Stimulated activated CD4-positive, alpha-beta T cell treated with anti-CD3 and anti-CD28 coated beads, Interleukin-4, amount 100 ng/mL, for 1 hour (primary cell): ENCODE measurements at regions not wholly inside any gene's neighbourhood (a gene's known extent, or its start where the extent isn't known, plus 50 kb on each side); places are given as distances from the start of the nearest gene placed in this dataset.
"Not testable (repeated sequence)": the region's sequence is repeated elsewhere in the genome, so short reads cannot be mapped to it uniquely, and the experiment has no call there.

Experiments used
- DNase-seq: peaks from one replicate; pipeline ENCODE4 v3.0.0-alpha.2; 2020

DNA sequence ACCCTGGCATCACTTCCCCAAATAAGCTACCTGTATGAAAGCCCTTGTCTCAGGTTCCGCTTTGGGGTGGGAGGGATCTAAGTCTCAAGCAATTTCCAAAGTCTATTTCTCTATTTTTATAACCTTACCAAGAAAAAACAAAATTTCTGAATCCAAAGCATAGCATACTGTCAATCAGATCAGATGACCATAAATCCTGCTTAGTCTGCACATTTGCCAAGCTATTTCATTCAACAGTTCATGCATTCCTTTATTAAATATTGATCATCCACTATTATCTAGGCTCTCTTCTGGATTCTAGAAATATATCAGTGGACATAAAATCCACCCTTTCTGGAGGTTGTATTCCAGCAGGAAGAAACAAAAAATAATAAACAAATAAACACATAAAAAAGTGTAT lies 263.5 kb upstream of the USP15 start:
- DNase-seq = no peak

DNA sequence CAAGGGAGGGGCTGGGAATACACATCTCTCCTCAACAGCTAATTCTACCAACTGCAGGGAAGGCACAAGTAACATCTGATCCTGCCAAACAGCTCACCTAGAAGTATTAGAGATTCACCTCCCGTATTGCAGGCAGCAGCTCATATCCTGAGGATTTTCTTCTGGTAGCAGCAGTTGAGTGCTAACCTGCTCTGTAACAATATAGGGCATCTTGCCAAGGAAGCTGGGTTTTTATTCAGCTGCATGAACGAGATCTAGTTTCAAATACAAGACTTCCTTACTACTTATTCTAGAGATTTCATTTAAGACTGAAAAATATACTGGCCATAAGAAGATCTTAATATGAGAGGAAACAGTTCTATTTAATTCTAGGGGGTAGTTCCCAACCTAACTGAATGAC lies 261.4 kb upstream of the USP15 start:
- no peak for DNase-seq

DNA sequence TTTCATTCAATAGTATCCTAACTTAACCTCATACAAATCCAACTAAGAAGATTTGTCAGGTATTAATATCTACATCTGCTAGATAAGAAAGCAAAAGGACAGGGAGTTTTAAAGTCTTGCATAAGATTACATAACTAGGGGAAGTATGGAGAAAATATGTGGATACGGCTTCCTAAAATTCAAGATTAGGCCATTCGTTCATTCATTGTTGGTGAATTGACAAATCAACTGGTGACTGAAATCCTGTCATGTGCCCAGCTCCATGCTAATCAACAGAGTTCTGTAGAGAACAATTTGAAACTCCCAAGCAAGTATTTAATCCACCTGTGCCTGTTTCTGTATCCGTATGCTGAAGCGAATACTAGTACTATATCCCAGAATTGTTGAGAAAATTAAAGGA lies 260.9 kb upstream of the USP15 start:
- DNase-seq = no peak

DNA sequence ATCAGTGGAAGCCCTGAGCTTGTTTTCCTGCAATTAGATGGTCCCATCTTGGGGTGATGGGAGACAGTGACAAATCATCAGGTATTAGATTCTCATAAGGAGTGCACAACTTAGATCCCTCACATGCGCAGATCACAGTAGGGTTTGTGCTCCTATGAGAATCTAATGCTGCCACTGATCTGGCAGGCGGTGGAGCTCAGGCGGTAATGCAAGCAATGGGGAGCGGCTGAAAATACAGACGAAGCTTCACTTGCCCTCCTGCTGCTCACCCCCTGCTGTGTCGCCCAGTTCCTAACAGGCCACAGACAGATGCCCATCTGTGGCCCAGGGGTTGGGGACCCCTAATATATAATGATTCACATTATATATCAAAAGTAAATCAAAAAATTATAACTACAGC lies 258.8 kb upstream of the USP15 start:
- DNase-seq = no peak

DNA sequence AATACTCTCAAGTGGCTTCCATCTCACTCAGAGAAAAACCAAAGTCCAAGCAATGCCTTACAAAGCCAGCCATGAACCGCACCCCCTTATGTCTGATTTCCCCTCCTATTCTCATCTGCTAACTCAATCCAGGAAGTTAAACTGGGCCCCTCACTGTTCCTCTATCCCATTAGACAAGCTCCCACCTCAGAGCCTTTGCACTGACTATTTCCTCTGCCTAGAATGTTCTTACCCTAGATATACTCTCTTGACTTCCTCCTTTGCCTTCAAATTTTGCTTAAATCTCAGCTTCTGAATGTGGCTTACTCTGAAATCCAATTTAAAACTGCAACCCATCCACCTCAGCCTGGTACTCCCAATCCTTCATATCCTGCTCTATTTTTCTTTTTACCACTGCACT lies 257.0 kb upstream of the USP15 start:
- DNase-seq = no peak

DNA sequence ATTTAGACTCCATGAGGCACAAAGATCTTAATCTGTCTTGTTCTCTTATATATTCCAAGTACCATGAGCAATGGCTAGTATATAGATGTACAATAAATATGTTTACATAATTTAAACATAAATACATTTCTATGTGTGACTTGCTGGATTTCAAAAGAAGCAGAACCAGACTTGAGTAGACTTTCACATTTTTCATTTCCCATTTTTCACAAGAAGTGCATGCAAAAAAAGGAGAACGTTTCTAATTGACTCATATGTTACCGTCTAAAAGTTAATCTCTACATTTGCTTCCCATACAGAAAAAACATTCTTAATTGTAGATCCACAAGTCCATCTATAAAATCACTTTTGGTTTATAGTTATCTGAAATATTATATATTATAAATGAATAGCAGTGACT lies 256.5 kb upstream of the USP15 start:
- no peak for DNase-seq

DNA sequence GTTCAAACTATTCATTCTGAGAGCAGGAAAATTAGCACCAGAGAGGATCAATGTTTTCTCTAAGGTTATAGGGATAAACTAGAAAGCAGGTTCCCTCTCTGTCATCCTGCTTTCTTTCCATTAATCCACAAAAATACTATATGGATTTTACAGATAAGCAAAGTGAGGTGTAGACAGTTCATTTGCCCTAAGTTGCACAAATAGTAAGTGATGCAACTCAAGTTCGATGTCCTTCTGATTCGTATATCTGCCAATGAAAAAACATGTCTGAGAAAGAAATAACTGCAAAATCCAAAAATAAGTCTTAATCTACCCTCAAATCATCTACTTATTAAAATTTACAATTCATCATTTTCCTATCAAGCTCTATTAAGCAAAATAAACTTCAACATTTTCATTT lies 254.6 kb upstream of the USP15 start:
- no peak for DNase-seq

DNA sequence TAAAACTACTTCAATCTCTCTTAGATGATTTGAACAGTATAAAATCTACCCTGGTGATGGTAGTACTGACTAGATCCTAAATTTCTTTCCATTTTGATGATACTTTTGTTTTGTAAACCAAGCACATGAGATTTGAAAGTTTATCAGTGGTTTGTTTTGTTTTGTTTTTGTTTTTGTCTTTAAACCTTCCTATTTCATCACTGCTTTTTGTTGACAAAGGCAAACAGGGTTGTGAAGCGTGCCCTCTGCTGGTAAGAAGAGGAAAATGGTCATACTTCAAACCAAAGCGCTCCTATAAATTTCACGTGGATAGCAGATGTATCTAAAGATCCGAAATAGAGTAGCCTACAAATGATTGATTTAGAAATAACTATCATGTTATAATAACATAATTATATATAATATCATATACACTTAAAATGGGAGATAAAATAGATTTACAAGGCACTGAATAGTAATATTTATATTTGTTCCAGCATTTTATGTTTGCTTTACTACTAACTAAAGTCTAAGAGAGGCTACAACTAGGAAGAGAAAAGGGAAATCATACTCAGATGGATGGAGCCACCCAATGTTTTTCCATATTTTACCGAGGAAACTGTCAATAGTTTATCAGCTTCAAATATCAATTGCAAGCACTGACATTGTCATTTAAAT lies 254.0 kb upstream of the USP15 start:
- no peak for DNase-seq

DNA sequence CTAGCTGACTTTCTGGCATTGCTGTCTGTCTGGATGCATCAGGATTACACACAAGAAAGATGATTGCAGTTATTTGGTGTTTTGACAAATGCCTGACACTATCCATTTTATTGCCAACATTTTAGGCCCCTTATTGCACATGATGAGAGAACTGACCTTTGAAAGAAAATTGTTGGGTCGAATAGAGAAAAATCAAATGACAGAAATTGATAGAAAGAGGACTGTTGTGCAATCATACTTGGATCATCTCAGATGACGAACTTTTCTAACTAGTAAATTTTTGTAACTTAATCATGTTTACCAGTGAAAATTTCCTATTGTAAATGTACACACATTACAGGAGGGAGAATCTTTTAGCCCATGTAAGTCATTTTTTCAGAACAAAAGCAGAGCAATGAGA lies 251.5 kb upstream of the USP15 start:
- no peak for DNase-seq

DNA sequence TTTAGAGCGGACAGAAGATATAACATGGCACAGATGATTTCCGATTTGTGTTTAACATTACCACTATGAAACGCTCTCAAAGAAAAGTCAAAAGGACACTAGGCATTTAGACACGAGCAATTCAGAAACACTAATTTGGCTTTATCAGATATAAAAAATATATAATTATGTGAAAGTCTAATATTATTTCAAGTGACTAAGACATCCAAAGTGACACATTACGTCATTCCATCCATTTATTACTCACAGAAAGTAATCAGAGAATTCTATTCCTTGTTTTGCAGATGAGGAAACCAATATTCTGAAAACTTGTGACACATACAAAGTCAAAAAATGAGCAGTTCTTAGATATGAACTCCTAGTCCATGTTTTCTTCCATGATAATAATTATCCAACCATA lies 250.8 kb upstream of the USP15 start:
- no peak for DNase-seq

DNA sequence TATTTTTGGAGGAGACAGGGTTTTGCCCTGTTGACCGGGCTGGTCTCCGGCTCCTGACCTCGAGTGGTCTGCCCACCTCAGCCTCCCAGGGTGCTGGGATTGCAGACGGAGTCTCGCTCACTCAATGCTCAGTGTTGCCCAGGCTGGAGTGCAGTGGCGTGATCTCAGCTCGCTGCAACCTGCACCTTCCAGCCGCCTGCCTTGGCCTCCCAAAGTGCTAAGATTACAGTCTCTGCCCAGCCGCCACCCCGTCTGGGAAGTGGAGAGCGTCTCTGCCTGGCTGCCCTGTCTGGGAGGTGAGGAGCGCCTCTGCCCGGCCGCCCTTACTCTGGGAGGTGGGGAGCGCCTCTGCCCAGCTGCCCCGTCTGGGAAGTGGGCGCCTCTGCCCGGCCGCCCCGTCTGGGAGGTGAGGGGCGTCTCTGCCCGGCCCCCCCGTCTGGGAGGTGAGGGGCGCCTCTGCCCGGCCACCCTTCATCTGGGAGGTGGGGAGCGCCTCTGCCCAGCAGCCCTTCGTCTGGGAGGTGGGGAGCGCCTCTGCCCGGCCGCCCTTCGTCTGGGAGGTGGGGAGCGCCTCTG lies 249.8 kb upstream of the USP15 start:
- DNase-seq = not testable (repeated sequence)

DNA sequence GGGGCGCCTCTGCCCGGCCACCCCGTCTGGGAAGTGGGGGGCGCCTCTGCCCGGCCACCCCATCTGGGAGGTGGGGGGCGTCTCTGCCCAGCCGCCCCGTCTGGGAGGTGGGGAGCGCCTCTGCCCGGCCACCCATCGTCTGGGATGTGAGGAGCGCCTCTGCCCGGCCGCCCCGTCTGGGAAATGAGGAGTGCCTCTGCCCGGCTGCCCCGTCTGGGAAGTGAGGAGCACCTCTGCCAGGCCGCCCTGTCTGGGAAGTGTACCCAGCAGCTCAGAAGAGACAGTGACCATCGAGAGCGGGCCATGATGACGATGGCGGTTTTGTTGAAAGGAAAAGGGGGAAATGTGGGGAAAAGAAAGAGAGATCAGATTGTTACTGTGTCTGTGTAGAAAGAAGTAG lies 249.2 kb upstream of the USP15 start:
- not testable (repeated sequence) for DNase-seq

DNA sequence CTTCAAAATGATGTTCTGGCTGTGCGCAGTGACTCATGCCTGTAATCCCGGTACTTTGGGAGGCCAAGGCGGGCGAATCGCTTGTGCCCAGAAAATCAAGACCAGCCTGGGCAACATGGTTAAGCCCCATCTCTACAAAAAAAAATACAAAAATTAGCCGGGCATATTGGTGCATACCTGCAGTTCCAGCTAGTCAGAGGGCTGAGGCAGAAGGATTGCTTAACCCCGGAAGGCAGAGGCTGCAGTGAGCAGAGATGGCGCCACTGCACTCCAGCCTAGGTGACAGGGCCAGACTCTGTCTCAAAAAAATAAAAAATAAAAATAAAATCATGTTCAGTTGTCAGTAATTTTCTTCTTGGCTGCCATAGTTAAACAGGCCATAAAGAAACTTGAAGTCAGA lies 245.9 kb upstream of the USP15 start:
- no peak for DNase-seq

DNA sequence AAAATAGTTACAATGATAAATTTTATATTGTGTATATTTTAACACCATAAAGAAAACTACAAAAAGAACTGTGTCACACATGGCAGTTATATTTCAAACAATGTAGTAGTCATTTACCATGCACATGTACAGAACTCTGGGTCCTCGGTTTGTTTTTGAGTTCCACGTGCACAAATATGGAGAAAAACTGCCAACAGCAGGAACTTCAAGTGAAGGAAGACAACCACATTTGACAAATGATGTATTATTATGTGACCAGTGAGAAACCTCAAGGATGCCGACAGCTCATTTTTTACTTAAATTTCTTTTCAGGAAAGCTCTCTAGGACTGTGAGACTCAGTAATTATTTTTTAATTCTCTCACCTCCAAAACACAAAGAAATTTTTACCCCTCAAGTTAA lies 244.2 kb upstream of the USP15 start:
- DNase-seq = no peak

DNA sequence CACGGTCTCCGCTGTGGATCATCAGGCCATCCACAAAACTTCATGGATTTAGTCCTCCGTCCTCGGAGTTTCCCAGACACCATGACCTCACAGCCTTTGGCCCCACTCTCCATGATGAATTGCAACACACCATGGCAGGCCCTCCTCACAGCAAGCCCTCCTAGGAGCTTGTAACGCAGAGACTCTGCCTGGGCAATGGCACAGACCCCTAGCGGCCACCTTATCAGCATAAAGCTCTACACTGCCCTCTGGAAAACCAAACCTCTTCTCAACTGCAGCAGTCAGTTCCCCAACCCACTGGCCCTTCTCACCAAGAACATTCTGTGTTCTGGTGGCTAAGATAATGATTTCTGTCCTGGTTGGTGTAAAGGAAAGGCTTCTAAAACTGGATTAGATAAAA lies 238.4 kb upstream of the USP15 start:
- DNase-seq = no peak

DNA sequence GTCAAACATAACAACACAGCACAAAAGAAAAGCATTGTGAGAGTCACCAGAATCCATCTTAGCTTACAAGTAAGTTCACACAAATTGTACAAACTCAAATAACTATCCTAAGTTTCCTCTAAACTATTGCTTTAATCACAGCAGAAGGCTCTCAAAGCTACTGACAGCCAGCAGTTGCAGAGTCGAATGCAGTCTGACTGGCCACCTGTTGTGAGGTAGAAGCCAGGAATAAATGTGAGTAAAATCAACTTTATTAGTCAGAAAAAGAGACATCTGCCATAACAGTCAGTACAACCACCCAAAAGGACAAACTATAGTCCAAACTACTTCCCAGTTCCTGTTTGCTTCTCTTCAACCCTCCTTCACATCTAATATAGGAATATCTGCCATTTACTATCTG lies 231.7 kb upstream of the USP15 start:
- DNase-seq = no peak

DNA sequence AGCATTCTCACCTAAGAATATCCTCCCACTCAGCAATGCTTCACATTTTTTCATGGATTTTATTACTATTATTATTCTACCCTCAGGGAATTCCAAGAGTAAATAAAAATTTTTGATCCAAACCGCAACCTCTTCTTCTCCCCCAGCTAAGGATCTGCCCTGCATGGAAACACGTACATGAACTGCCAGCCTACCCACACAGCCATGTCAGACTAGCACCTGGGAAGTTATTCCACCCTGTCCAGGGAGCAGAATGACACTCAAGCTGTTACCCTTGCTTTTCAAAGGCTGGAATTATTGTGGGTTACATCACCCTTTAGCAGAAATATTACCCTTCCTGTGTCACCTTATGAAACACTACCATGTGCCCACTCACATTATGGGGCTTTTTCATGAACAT lies 227.3 kb upstream of the USP15 start:
- DNase-seq = no peak

DNA sequence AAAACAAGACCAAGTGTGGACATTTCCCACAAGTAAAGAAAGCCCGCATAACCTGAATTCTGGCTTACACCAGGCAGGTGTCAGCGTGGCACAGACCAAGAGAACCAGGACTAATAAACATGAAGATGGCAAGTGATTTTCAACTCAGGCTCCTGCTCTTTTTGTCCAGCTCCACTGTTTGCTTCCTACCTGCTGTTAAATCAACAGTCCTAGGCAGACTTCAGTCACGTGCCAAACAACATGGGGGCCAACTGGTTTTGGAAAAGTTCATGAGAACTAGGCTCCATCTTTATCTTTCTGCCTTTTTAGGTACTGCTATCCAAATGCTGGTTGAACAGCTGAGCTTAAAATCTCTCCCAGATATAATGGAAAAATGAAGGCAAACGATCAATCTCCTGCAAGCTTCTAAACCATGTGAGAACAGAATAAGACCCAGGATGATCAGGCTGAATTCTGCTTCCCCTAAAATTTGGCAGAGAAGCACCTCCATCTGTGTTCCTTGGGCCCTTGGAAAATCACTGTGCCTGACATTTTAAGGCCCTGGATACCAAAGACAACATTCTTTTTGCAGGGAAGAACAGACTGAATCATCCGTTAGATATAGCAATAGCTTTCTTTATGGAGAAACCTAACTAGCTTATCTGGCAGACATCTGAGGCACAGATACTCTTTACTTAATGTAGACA lies 215.6 kb upstream of the USP15 start:
- no peak for DNase-seq

DNA sequence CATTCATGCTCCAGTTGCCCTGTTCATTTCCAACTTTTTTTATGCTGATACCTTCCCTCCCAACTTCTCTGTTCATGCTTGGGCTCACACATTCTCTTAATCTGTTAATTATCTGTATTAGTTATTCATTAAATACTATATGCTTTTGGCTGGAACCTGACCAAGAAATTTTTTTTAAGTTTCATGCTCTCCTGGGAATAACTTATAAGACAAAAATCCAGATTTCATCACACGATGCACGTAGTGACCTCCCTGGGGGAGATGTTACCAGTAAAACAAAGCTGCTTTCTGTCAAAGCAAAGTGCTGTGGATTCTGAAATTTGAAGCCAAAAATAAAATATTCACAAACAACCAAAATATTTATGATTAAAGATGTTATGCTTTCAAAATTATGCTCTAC lies 215.0 kb upstream of the USP15 start:
- no peak for DNase-seq

DNA sequence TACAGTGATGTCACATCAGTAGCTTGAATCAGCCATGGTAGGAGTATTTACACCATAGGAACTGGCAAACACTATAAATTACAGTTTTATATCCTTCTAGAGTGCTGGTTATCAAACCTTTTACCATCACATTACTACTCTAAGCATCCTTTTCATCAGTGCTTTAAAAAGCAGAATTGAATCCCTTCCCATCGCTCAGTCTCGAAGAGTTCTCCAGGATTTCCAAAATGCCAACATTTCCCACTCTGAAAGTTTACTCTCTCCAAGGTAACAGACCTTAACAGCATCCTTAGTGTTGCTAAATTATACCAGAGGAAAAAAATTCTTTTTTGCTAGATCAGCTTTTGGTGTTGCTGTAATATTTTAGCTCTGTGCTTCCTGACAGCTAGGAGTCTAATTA lies 209.4 kb upstream of the USP15 start:
- DNase-seq = no peak

DNA sequence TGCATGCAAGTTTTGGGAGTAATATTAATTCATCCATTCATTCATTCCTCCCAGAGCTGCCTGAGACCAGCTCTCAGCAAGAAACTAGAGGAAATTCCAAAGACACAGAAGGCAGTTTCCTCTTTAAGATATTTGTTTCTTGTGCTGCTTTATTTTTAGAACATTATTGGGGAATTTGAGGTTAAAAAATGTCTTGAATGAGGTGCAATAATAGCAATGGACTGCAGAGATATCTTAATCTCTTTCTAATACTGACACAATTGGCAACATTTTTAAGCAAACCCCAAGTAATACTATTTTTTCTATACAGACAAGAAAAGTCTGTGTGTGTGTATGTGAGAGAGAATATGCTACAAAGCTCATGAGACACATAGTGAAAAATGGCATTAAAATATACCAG lies 190.2 kb upstream of the USP15 start:
- no peak for DNase-seq

DNA sequence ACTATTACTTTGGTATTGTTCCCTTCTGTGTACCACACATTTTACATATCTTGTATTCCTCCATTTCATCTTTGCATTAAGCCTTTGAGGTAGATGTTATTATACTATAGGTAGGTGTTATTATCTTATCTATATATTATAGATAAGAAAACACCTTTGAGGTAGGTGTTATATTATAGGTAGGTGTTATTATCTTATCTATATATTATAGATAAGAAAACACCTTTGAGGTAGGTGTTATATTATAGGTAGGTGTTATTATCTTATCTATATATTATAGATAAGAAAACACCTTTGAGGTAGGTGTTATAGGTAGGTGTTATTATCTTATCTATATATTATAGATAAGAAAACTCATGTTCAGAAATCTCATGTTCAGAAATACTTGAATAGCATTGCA lies 187.0 kb upstream of the USP15 start:
- DNase-seq = not testable (repeated sequence)

DNA sequence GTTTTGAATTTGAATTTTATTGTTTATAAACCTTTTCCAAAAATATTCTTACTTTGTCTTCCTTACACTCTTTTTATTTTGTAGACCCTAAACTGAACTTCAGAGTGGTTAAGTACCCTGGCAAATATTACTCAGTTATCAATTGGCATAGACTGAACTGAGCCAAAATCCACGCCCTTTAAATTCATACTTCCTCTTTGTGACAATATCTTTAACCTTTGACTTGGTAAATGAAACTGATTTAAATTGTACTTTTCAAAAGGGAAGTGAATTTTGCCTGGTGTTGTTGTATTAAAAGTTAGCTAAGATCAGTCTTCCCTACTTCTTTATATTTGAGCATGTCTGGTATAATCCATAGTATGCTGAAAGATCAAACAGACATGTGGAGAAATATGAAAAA lies 184.3 kb upstream of the USP15 start:
- no peak for DNase-seq

DNA sequence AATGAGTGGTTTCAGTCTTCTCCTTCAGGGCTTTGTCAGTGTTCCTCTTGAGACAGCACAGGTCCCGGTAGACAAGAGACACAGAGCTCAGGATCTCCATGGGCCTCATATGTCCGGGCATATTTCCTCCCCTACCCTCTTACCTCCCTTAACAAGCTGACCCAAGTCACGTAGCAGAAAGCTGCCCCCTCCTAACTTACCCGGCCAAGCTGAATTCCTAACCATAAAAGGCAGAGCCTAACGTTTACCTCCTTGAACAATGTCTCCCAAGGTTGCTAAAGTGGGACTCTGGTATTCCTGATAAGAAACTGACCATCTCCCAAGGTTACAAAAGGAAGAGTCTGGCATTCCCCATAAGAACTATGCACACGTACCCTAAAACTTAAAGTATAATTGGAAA lies 182.2 kb upstream of the USP15 start:
- no peak for DNase-seq

DNA sequence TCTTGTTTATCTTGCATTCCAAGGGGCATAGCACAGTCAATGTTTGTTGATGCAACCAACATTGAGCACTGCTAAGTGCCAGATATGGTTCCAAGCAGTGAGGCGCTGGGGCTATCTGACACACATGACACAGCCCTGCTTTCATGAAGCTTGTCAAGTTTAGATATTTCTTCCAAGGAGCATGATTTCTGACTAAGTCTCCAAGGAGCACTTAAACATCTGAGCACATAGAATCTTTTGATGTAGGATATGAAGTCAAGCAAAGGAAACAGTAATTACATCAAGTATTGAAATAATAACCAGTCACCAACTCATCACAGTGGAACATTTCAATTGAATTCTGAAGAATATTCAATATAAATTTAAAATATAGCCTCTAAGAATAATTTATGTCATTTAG lies 177.8 kb upstream of the USP15 start:
- DNase-seq = no peak
